Activated CD4-positive, alpha-beta T cell treated with anti-CD3 and anti-CD28 coated beads, Interleukin-2, Interleukin-4, amounts not matched to agents 100 ng/mL and 50 ng/mL, durations not matched to agents 16 hours and 8 hours (primary cell): ENCODE measurements at regions not wholly inside any gene's neighbourhood (a gene's known extent, or its start where the extent isn't known, plus 50 kb on each side); places are given as distances from the start of the nearest gene placed in this dataset.

Experiments
- DNase-seq: peaks from one replicate; pipeline ENCODE4 v3.0.0-alpha.2; 2020; ENCODE audit warnings: low spot score

DNA sequence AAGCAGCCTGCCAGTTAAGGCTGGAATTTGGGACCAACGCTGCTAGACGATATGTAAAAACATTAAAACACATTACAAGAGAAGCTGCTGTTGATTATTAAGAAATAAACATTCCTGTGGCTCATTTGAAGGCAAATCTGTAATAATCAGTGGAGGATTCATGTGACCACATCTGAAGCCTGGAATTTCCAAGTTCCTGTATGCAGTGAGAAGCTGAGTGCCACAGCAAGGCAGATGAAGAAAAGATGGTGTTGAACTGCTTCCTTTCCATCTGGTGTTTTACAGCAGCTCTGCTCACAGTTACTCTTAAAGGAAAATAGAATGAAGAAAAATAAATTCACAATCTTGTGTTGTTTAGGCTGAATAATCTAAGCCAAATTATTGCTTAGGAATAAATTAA lies 139.3 kb upstream of the ROBO2 start:
- no peak for DNase-seq

DNA sequence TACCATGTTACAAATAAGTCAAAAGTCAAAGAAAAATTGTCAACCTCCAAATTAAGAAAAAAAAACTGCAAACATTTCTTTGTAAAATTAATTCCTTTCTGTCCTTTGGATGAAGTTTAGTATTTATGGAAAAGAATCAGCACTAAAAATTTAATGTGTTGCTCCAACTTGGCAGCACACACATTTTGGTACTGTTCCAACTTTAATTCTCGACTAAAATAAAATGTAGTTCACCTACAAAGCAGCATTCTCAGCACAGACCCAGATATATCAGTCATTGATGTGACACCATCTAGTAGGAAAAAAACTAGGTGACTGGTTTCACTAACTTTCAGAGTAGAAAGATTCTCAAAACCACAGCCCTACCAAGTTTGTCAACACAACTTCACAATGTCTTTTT lies 131.7 kb upstream of the ROBO2 start:
- no peak for DNase-seq

- DNase-seq, result no peak
Observed at GRCh38 chr3:76912841-76913383, 127.0 kb upstream of the ROBO2 start.

DNA sequence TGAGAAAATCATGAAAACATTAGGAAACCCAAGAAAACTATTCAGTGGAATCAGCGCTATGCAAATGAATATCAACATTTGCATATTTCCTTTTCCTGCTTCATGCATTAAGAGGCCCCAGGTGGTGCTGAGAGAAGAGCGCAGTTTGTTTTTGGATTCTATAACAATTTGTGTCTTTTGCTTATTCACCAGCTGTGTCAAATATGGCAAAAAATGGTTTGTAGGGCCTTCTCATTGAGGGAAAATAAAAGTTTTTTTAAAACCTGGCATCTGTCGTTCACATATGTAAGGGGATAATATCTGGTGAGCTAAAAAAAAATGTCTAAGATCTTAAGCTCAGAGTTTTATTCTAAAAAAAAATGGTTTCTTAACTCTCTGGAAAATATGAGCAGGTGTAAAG lies 122.5 kb upstream of the ROBO2 start:
- DNase-seq, result no peak

- DNase-seq, result no peak
Observed at GRCh38 chr3:76920511-76920910, 119.4 kb upstream of the ROBO2 start.

DNA sequence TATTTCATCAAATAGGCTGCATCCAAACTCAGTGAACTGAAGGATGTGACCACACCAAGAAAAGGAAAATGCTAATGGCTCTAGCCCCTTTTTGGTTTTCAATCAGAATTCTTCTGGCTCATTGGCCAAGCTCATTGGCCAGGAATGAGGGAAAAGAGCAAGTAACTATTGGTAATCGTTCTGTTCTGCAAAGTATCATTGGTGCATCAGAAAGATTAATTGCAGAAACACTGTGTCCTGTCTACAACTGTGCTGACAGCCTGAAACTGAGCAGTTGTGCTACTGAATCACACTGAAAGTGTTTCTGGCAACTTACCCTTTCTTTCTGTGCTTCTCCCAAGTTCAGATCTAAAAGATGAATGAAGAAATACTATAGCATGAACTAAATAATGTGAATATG lies 116.4 kb upstream of the ROBO2 start:
- no peak for DNase-seq

DNA sequence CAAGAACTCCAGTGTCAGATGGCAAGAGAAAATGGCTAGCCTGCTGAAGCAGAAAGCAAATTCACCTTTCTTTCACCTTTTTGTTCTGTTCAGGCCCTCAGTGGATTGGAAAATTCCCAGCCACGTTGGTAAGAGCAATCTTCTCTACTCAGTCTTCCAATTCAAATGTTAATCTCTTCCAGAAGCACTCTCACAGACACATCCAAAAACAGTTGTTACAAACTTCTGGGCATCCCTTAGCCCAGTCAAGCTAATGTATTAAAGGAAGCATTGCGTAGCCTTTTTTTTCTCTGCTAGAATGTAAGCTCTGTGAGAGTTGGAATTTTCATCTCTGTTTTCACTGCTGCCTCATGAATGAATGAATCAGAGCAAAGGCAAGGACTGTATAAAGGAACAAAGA lies 109.2 kb upstream of the ROBO2 start:
- no peak for DNase-seq

GRCh38 chr3:76933245-76933644 lies 106.7 kb upstream of the ROBO2 start:
- no peak for DNase-seq

- no peak for DNase-seq
Observed at GRCh38 chr3:76938962-76939361, 100.9 kb upstream of the ROBO2 start.

DNA sequence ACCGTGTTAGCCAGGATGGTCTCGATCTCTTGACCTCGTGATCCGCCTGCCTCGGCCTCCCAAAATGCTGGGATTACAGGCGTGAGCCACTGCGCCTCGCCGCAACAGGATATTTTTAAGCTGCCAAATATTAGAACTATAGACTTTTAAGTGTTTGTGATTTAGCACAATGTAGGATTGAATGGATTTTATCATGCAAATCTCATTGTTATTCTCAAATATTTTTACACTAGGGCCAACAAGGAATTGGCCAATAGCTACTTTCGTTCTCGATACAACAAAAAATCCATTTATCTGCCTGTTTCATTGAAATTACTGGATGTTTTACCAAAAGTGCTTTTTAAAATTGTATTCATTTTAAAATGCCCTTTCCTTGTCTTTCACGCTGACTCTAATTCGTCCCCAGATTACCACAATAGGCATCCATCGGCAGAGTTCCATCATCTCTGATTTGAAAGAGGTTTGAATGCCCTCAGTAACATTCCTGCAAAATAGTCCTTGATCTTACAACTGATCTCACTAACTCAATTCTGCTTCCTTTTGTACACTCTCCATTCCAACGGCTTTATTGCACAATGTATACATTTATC lies 99.6 kb upstream of the ROBO2 start:
- no peak for DNase-seq

DNA sequence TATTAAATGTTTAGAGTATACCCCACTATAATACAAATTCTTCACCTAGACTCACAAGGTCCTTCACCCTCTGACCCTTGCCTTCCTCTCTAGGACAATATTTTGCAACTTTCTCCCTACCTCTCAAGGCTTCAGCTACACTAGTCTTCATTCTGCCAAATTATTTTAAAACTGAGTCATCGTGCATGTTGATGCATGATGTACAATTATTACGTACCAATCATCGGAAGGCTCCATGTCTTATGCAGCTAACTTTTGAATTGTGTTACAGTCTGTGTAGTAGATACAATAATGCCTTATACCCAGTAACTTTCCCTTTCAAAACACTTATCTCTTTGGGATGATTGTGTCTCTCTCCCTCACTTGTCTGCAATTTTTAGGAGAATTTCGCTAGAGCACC lies 98.5 kb upstream of the ROBO2 start:
- DNase-seq, result no peak

- DNase-seq, result no peak
Observed at GRCh38 chr3:76942101-76942500, 97.8 kb upstream of the ROBO2 start.

GRCh38 chr3:76943058-76943457 lies 96.8 kb upstream of the ROBO2 start:
- DNase-seq, result no peak

DNA sequence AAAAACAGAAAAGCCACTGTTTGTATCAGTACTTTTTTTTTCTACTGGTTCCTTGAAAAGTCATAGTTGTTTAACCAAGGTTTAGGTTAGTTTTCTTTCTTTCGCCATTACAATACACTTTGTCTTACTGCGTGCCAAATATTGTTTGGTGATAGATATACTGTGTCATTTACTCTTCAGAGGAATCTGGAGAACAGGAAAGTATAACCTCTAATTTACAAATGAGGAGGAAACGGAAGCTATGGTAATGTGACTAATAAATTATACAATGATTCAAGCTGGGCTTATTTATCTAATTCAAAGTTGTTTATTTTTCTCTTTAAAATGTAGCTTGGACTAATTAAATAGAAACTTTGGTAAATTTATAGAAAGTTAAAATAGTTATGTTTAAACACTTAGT lies 96.2 kb upstream of the ROBO2 start:
- DNase-seq, result no peak

DNA sequence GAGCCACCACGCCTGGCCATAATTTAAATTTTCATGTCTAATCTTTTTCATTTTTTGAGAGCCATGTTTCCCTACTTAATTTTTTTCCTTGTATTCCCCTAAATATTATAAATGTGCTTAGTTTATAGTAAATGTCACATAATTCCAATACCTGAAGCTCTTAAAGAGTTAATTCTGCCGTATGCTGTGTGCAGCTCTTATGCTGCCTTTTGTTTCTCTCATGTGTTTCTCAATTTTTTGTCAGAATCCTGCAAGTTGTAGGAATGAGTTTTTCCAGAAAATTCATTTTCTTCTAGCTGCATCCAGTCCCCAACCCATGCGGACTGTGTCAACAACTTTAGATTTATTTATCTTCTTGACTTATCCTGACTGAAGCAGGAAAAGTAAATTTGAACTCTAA lies 90.9 kb upstream of the ROBO2 start:
- no peak for DNase-seq

GRCh38 chr3:76949462-76949861 lies 90.4 kb upstream of the ROBO2 start:
- DNase-seq, result no peak

DNA sequence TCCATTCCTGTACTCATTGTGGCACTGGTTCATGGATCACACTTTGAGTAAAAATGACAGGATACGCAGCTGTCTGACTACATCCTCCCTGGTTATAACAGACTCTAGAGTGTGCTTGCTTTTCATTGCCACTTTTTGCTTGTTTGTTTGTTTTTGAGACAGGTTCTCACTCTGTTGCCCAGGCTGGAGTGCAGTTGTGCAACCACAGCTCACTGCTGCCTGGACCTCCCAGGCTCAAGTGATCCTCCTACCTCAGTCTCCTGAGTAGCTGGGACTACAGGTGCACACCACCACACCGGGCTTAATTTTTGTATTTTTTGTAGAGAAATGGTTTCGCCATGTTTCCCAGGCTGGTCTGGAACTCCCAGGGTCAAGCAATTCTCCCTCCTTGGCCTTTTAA lies 89.3 kb upstream of the ROBO2 start:
- no peak for DNase-seq

- DNase-seq, result no peak
Observed at GRCh38 chr3:76954412-76954811, 85.5 kb upstream of the ROBO2 start.

DNA sequence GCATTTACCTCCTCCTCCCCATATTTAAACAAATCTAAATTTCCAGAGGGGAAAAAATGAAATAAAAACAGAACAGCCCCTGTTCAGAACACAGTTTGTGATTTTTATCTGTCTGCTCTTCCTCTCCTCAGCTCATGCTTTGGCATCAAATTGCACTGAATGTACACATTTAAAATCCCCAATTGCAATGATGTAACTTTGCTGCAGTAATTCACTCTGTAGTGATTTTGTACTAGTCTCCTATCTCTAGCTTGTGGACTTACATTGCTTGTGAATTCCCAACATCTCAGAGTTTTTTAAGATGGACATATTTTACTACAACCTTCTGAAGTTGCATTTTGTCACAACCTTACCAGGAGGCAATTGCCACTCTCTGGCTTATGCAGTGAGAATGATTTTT lies 81.6 kb upstream of the ROBO2 start:
- no peak for DNase-seq

- DNase-seq, result no peak
Observed at GRCh38 chr3:76958861-76959260, 81.0 kb upstream of the ROBO2 start.

DNA sequence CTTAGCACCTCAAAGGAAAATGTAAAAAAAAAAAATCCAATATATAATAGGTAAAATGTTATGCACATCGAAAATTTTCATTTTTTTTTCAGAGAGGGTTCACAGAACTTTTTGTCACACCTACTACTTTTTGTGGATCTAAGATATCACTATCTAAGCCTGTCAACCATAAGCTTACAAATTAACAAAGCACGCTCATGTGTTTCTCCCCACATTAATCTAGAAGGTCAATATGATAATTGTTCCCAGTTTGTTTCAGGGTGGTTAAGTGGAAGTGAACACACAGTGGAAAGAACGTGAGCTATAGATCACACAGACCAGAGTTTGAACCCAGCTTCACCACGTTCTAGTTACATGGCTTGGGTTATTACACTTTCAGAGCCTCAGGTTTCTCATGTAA lies 78.6 kb upstream of the ROBO2 start:
- DNase-seq, result no peak

DNA sequence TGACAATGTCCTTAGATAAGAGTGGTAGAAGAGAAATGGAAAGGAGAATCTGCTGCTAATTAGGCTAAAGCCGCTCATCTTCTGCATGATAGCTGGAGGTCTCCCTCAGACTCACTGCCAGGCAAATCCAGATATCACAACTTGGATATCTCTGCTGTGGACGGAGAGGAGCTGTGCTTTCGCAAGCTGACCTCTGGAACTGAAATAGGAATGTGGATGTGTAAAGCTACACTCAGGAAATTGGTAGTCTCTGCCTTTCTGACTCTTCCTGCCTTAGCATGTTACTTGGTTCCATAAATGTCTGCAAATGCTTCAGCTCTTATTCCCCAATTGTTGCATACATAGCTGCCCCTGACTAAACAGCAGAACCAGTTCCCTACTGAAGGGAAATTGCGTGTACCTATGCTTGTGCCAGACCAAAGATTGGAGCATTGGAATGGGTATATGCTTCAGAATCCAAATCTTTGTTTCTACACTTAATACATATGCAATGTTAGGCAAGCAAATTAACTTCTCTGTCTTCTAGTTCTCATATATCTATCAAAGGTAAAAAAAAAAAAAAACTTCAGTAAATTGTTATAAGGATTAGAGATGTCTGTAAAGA lies 74.7 kb upstream of the ROBO2 start:
- no peak for DNase-seq

DNA sequence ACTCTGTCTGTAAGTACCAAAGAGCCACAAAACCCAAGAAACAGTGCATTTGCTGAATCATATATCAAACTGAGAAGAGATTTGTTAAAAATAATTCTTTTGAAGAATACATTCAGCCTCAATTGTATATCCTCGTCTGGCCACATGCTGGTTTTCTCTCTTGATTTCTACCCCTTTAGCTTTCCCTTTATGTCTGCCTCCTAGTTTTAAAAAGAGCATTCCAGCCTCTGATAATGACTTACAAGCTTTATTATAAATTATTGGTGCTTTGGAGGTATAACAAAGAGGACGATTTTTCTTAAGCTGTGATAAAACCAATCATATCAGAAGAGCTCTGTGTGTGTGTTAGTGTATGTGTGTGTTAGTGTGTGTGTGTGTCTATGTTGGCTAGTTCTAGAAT lies 70.4 kb upstream of the ROBO2 start:
- no peak for DNase-seq

- no peak for DNase-seq
Observed at GRCh38 chr3:76969996-76970615, 69.8 kb upstream of the ROBO2 start.
